CD14-positive monocyte (primary cell): ENCODE measurements at regions not wholly inside any gene's neighbourhood (a gene's known extent, or its start where the extent isn't known, plus 50 kb on each side); places are given as distances from the start of the nearest gene placed in this dataset.

ENCODE experiments used
- DNase-seq, 3 donors: peaks; one replicate each; pipeline ENCODE4 v3.0.0-alpha.2; 2011 to 2022
- H2AFZ ChIP-seq: 2 replicates; pipeline ENCODE4 v1.6.0; 2012; ENCODE audit warnings: mild to moderate bottlenecking, low read depth, low read length, inconsistent platforms; ENCODE audit not compliant: insufficient read depth, poor library complexity, severe bottlenecking
- H3K27ac ChIP-seq, 2 donors: 1 replicate in 1 of 2; 2 replicates in 1 of 2; pipeline ENCODE4 v1.5.1; 2012 to 2013; ENCODE audit warnings: low read length in 2 of 2, control low read depth in 1 of 2, inconsistent platforms in 1 of 2, low read depth in 1 of 2, mild to moderate bottlenecking in 1 of 2
- H3K27me3 ChIP-seq, 2 donors: one replicate each; pipeline versions ENCODE4 v1.6.0 to v1.6.1; 2011 to 2013; ENCODE audit warnings: low read length in 2 of 2; ENCODE audit not compliant: control insufficient read depth in 2 of 2, insufficient read depth in 2 of 2
- H3K36me3 ChIP-seq, 2 donors: replicated peaks in 1 of 2; 1 replicate in 1 of 2; 2 replicates in 1 of 2; pipeline versions ENCODE4 v1.5.1 to v1.6.1; 2012 to 2013; ENCODE audit warnings: low read length in 2 of 2, control low read depth in 1 of 2, inconsistent platforms in 1 of 2, mild to moderate bottlenecking in 1 of 2; ENCODE audit not compliant: insufficient read depth in 2 of 2, control insufficient read depth in 1 of 2
- H3K4me1 ChIP-seq, 2 donors: 1 replicate in 1 of 2; 2 replicates in 1 of 2; pipeline versions ENCODE4 v1.5.1 to v1.6.1; 2012 to 2013; ENCODE audit warnings: low read length in 2 of 2, control low read depth in 1 of 2, inconsistent platforms in 1 of 2, mild to moderate bottlenecking in 1 of 2, moderate library complexity in 1 of 2; ENCODE audit not compliant: insufficient read depth in 2 of 2, control insufficient read depth in 1 of 2
- H3K4me2 ChIP-seq: replicated peaks from 2 replicates; pipeline ENCODE3; 2012; ENCODE audit warnings: low read length, moderate library complexity, mild to moderate bottlenecking; ENCODE audit not compliant: poor library complexity, severe bottlenecking; ENCODE audit errors: extremely low read depth
- H3K4me3 ChIP-seq, 3 experiments: fragments of 200-600 bp in 1 of 3; sonication (generic) in 1 of 3; replicated peaks in 1 of 3; 1 replicate in 2 of 3; 2 replicates in 1 of 3; pipeline ENCODE4 v1.5.1; 2011 to 2013; ENCODE audit warnings: low read length in 3 of 3, mild to moderate bottlenecking in 3 of 3, control low read depth in 2 of 3, low read depth in 2 of 3, inconsistent platforms in 1 of 3, moderate library complexity in 1 of 3
- H3K79me2 ChIP-seq: 2 replicates; pipeline ENCODE4 v1.6.0; 2012; ENCODE audit warnings: mild to moderate bottlenecking, control low read depth, inconsistent platforms, low read length, moderate library complexity; ENCODE audit not compliant: insufficient read depth
- H3K9ac ChIP-seq: 2 replicates; pipeline ENCODE4 v1.6.0; 2017; ENCODE audit warnings: low read length, mild to moderate bottlenecking; ENCODE audit not compliant: insufficient read depth, poor library complexity, severe bottlenecking
- H3K9me3 ChIP-seq, 2 donors: replicated peaks in 1 of 2; 1 replicate in 1 of 2; 2 replicates in 1 of 2; pipeline versions ENCODE4 v1.5.1 to v1.6.1; 2012 to 2013; ENCODE audit warnings: low read length in 2 of 2, control low read depth in 1 of 2; ENCODE audit not compliant: control insufficient read depth in 1 of 2, insufficient read depth in 1 of 2
- H4K20me1 ChIP-seq: 2 replicates; pipeline ENCODE4 v1.6.0; 2012; ENCODE audit warnings: mild to moderate bottlenecking, low read length, control low read depth, moderate library complexity; ENCODE audit not compliant: insufficient read depth
- H3K27ac Mint-ChIP-seq, 7 donors: one replicate each; pipeline ENCODE4 v1.8.0; 2020; ENCODE audit warnings: mild to moderate bottlenecking in 7 of 7, mixed read lengths in 7 of 7, moderate library complexity in 6 of 7, inconsistent platforms in 2 of 7
- H3K27me3 Mint-ChIP-seq, 3 donors: one replicate each; pipeline ENCODE4 v1.8.0; 2021 to 2022; ENCODE audit warnings: low read depth in 3 of 3, mild to moderate bottlenecking in 3 of 3, mixed read lengths in 3 of 3, moderate library complexity in 3 of 3, inconsistent platforms in 1 of 3
- H3K36me3 Mint-ChIP-seq, 2 donors: one replicate each; pipeline ENCODE4 v1.8.0; 2020; ENCODE audit warnings: mixed read lengths in 2 of 2, inconsistent platforms in 1 of 2, mild to moderate bottlenecking in 1 of 2
- H3K4me1 Mint-ChIP-seq: one replicate; pipeline ENCODE4 v1.8.0; 2020; ENCODE audit warnings: mild to moderate bottlenecking, mixed read lengths
- H3K4me3 Mint-ChIP-seq, 2 donors: one replicate each; pipeline ENCODE4 v1.8.0; 2020; ENCODE audit warnings: mild to moderate bottlenecking in 2 of 2, mixed read lengths in 2 of 2, moderate library complexity in 1 of 2
- H3K9me3 Mint-ChIP-seq, 7 donors: one replicate each; pipeline ENCODE4 v1.8.0; 2020 to 2022; ENCODE audit warnings: mixed read lengths in 7 of 7, mild to moderate bottlenecking in 6 of 7, moderate library complexity in 6 of 7, inconsistent platforms in 2 of 7
- CTCF ChIP-seq: fragments of 200-600 bp; IDR thresholded peaks from one replicate; pipeline ENCODE4 v1.8.0; 2022; ENCODE audit warnings: antibody characterized with exemption, mild to moderate bottlenecking
- WGBS: methylation state at CpG from one replicate; pipeline ENCODE4 v1.1.5; 2013; ENCODE audit warnings: missing lambda C conversion rate; ENCODE audit not compliant: insufficient coverage; 5-methylcytosine and 5-hydroxymethylcytosine counted together
- intact Hi-C, 2 donors: fragments of 100-400 bp; cut with micrococcal nuclease; formaldehyde crosslinking; loops; one replicate each; pipeline versions ENCODE4 v1.15.0 to v1.15.1; 2023

GRCh38 chr10:128875956-128876736 lies 590.9 kb upstream of the MGMT start:
- no peaks in the 10 kb centered on the region for H3K9me3 Mint-ChIP-seq
- TF ChIP-seq CTCF = no peak
- H3K36me3 Mint-ChIP-seq = no peaks in the 10 kb centered on the region
- DNase-seq = no peak
- Histone ChIP-seq H3K79me2 (no peaks in the 10 kb centered on the region), H4K20me1 (no peaks in the 10 kb centered on the region), H3K36me3 (no peaks in the 10 kb centered on the region), H3K4me1 (no peaks in the 10 kb centered on the region), H3K4me2 (no peak overlapping the region), H3K27ac (no peak overlapping the region), H3K4me3 (no peak overlapping the region), H2AFZ (no peak overlapping the region), H3K27me3 (no peaks in the 10 kb centered on the region), H3K9me3 (no peaks in the 10 kb centered on the region), H3K9ac (no peak overlapping the region)
- intact Hi-C loops = no loop called here
- H3K4me1 Mint-ChIP-seq = no peaks in the 10 kb centered on the region
- H3K4me3 Mint-ChIP-seq = no peak overlapping the region
- peaks cover 2 to 5% (median 5%) of the 10 kb centered on the region in 3 donors for H3K27me3 Mint-ChIP-seq
- H3K27ac Mint-ChIP-seq = peak overlapping the region in 2 of 7 donors; percentile 15 to 28
- 90% methylated on average over 4 of the region's 7 CpGs for WGBS

- peaks cover 3 to 5% (median 3%) of the 10 kb centered on the region in 3 donors for H3K27me3 Mint-ChIP-seq
- no peak overlapping the region for H2AFZ ChIP-seq
- no peak overlapping the region for H3K9ac ChIP-seq
- TF ChIP-seq CTCF = no peak
- DNase-seq = no peak
- H3K36me3 ChIP-seq = no peaks in the 10 kb centered on the region
- no peaks in the 10 kb centered on the region for H3K4me1 ChIP-seq
- no peak overlapping the region for H3K4me2 ChIP-seq
- 84% methylated on average over 3 of the region's 10 CpGs for WGBS
- no peaks in the 10 kb centered on the region for H3K79me2 ChIP-seq
- H3K27ac ChIP-seq = no peak overlapping the region
- no peak overlapping the region for H3K4me3 Mint-ChIP-seq
- no peak overlapping the region for H3K27ac Mint-ChIP-seq
- H3K36me3 Mint-ChIP-seq = no peaks in the 10 kb centered on the region
- no peaks in the 10 kb centered on the region for H3K9me3 ChIP-seq
- no peaks in the 10 kb centered on the region for H4K20me1 ChIP-seq
- H3K4me3 ChIP-seq = no peak overlapping the region
- no peaks in the 10 kb centered on the region for H3K27me3 ChIP-seq
- intact Hi-C loops = no loop called here
- no peaks in the 10 kb centered on the region for H3K9me3 Mint-ChIP-seq
- no peaks in the 10 kb centered on the region for H3K4me1 Mint-ChIP-seq
Observed at GRCh38 chr10:128877141-128877540, 589.9 kb upstream of the MGMT start.
